ENCODE measurements at regions not wholly inside any gene's neighbourhood (a gene's known extent, or its start where the extent isn't known, plus 50 kb on each side); places are given as distances from the start of the nearest gene placed in this dataset.

GRCh38 chr11:19661827-19662226 lies 50.8 kb upstream of the NAV2 start:
- Histone ChIP-seq H3K27me3 (ENCODE audit: control insufficient read depth, insufficient read depth, low read length) (no peaks in the 10 kb centered on the region), H3K27ac (ENCODE audit: low read depth, low read length) (no peak overlapping the region), H3K9me3 (ENCODE audit: control insufficient read depth, insufficient read depth, low read length) (no peaks in the 10 kb centered on the region), H3K4me3 (ENCODE audit: low read depth, low read length) (no peak overlapping the region)
- POLR2A ChIA-PET = no interaction called here
- CTCF ChIA-PET = no interaction called here
- TF ChIP-seq CTCF (IDR thresholded peaks at IDR 0.05; ENCODE audit: low read depth, low read length) = no peak
- DNase-seq (ENCODE audit: low read depth, low spot score) = no peak

GRCh38 chr11:19660076-19660475 lies 52.6 kb upstream of the NAV2 start:
- no peak for TF ChIP-seq CTCF (IDR thresholded peaks at IDR 0.05; ENCODE audit: low read depth, low read length)
- ChIA-PET CTCF (interaction anchor here (1.0 kb wide), 1 partner anchor 9 kb away, joined by 4 read pairs; no protein-coding TSS in a partner anchor), POLR2A (no interaction called here)
- no peak for DNase-seq (ENCODE audit: low read depth, low spot score)
- Histone ChIP-seq H3K27ac (ENCODE audit: low read depth, low read length) (no peak overlapping the region), H3K27me3 (ENCODE audit: control insufficient read depth, insufficient read depth, low read length) (no peaks in the 10 kb centered on the region), H3K9me3 (ENCODE audit: control insufficient read depth, insufficient read depth, low read length) (no peaks in the 10 kb centered on the region), H3K4me3 (ENCODE audit: low read depth, low read length) (no peak overlapping the region)

- no peak overlapping the region for H3K27ac ChIP-seq (ENCODE audit: low read depth, low read length)
- no peak for DNase-seq (ENCODE audit: low read depth, low spot score)
- H3K9me3 ChIP-seq (ENCODE audit: control insufficient read depth, insufficient read depth, low read length) = no peaks in the 10 kb centered on the region
- no peak for TF ChIP-seq CTCF (IDR thresholded peaks at IDR 0.05; ENCODE audit: low read depth, low read length)
- ChIA-PET POLR2A (no interaction called here), CTCF (interaction anchor here (1.0 kb wide), 1 partner anchor 9 kb away, joined by 4 read pairs; no protein-coding TSS in a partner anchor)
- no peaks in the 10 kb centered on the region for H3K27me3 ChIP-seq (ENCODE audit: control insufficient read depth, insufficient read depth, low read length)
- no peak overlapping the region for H3K4me3 ChIP-seq (ENCODE audit: low read depth, low read length)
Measured at GRCh38 chr11:19659529-19659928, 53.1 kb upstream of the NAV2 start.

GRCh38 chr11:19658344-19658743 lies 54.3 kb upstream of the NAV2 start:
- DNase-seq (ENCODE audit: low read depth, low spot score) = no peak
- TF ChIP-seq CTCF (IDR thresholded peaks at IDR 0.05; ENCODE audit: low read depth, low read length) = 0 out of 2 replicates have a peak, but pooled peaks have one; percentile 8
- H3K27ac ChIP-seq (ENCODE audit: low read depth, low read length) = no peak overlapping the region
- POLR2A ChIA-PET = no interaction called here
- no peaks in the 10 kb centered on the region for H3K27me3 ChIP-seq (ENCODE audit: control insufficient read depth, insufficient read depth, low read length)
- H3K4me3 ChIP-seq (ENCODE audit: low read depth, low read length) = no peak overlapping the region
- CTCF ChIA-PET = interaction anchor here (1.2 to 1.9 kb wide), 2 partner anchors 8 to 94 kb away, joined by 3 to 5 read pairs; no protein-coding TSS in a partner anchor
- no peaks in the 10 kb centered on the region for H3K9me3 ChIP-seq (ENCODE audit: control insufficient read depth, insufficient read depth, low read length)

GRCh38 chr11:19656140-19656541 lies 56.5 kb upstream of the NAV2 start:
- Histone ChIP-seq H3K27ac (ENCODE audit: low read depth, low read length) (no peak overlapping the region), H3K4me3 (ENCODE audit: low read depth, low read length) (no peak overlapping the region), H3K27me3 (ENCODE audit: control insufficient read depth, insufficient read depth, low read length) (peaks cover 3% of the 10 kb centered on the region), H3K9me3 (ENCODE audit: control insufficient read depth, insufficient read depth, low read length) (no peaks in the 10 kb centered on the region)
- ChIA-PET POLR2A (no interaction called here), CTCF (no interaction called here)
- no peak for DNase-seq (ENCODE audit: low read depth, low spot score)
- no peak for TF ChIP-seq CTCF (IDR thresholded peaks at IDR 0.05; ENCODE audit: low read depth, low read length)
